OCI-LY3 (cell line): ENCODE measurements at regions not wholly inside any gene's neighbourhood (a gene's known extent, or its start where the extent isn't known, plus 50 kb on each side); places are given as distances from the start of the nearest gene placed in this dataset.

Experiments
- EZH2phosphoT487 ChIP-seq: fragments of 200-600 bp; shearing (Covaris generic); IDR thresholded peaks from 2 replicates; pipeline ENCODE4 v1.6.1; 2018; ENCODE audit warnings: antibody characterized with exemption, mixed run types, low read depth
- TF ChIP-seq, protein P1 (sequence below): fragments of 200-600, 300-600 bp; sonication (generic); IDR thresholded peaks from 2 replicates; pipeline ENCODE4 v1.5.1; 2014; ENCODE audit warnings: antibody characterized with exemption, low read length, low read depth

DNA sequence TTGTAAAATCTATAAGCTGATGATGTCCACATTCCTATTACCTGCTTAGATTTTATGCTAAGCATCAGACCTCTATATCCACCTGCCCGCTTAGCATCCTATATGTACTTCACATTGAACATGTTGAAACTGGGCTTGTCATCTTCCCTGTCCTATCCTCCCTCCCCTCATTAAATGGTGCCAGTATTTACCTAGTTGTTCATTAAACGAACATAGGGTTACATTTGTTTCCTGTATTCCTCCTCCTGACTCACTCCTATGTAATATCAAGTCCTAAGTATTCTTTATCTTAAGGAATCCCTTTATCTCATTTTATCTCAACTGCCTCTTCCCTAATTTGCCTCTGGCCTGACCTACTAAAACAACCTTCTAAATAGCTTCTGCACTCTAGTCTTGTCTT is 177.8 kb upstream of the MEF2C start:
- TF ChIP-seq, protein P1, sequence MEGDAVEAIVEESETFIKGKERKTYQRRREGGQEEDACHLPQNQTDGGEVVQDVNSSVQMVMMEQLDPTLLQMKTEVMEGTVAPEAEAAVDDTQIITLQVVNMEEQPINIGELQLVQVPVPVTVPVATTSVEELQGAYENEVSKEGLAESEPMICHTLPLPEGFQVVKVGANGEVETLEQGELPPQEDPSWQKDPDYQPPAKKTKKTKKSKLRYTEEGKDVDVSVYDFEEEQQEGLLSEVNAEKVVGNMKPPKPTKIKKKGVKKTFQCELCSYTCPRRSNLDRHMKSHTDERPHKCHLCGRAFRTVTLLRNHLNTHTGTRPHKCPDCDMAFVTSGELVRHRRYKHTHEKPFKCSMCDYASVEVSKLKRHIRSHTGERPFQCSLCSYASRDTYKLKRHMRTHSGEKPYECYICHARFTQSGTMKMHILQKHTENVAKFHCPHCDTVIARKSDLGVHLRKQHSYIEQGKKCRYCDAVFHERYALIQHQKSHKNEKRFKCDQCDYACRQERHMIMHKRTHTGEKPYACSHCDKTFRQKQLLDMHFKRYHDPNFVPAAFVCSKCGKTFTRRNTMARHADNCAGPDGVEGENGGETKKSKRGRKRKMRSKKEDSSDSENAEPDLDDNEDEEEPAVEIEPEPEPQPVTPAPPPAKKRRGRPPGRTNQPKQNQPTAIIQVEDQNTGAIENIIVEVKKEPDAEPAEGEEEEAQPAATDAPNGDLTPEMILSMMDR = no peak
- TF ChIP-seq EZH2phosphoT487 = no peak
